SK-N-SH (cell line): ENCODE measurements at regions not wholly inside any gene's neighbourhood (a gene's known extent, or its start where the extent isn't known, plus 50 kb on each side); places are given as distances from the start of the nearest gene placed in this dataset.

ENCODE experiments used
- CTCF ChIP-seq: fragments of 200-600 bp; sonication (generic); IDR thresholded peaks from 2 replicates; pipeline ENCODE4 v1.6.1; 2017; ENCODE audit warnings: antibody characterized with exemption, mild to moderate bottlenecking, moderate library complexity
- EZH2phosphoT487 ChIP-seq: fragments of 200-600 bp; sonication (generic); IDR thresholded peaks from 2 replicates; pipeline ENCODE4 v1.6.1; 2017; ENCODE audit warnings: low read depth, mixed run types, mild to moderate bottlenecking, antibody characterized with exemption, moderate library complexity, borderline replicate concordance
- IRF3 ChIP-seq: fragments of 150-350 bp; IDR thresholded peaks from 2 replicates; pipeline ENCODE4 v1.6.1; 2016; ENCODE audit warnings: mild to moderate bottlenecking, low read depth, low read length
- POLR2AphosphoS5 ChIP-seq: IDR thresholded peaks from 2 replicates; pipeline ENCODE4 v1.6.1; 2012; ENCODE audit warnings: low read depth, low read length
- RFX5 ChIP-seq: IDR thresholded peaks from 2 replicates; pipeline ENCODE4 v1.6.1; 2012; ENCODE audit warnings: mild to moderate bottlenecking, improper control_type of control experiment, low read length
- YY1 ChIP-seq: IDR thresholded peaks from 2 replicates; pipeline ENCODE4 v1.4.0; 2012; ENCODE audit warnings: low read depth, mild to moderate bottlenecking

DNA sequence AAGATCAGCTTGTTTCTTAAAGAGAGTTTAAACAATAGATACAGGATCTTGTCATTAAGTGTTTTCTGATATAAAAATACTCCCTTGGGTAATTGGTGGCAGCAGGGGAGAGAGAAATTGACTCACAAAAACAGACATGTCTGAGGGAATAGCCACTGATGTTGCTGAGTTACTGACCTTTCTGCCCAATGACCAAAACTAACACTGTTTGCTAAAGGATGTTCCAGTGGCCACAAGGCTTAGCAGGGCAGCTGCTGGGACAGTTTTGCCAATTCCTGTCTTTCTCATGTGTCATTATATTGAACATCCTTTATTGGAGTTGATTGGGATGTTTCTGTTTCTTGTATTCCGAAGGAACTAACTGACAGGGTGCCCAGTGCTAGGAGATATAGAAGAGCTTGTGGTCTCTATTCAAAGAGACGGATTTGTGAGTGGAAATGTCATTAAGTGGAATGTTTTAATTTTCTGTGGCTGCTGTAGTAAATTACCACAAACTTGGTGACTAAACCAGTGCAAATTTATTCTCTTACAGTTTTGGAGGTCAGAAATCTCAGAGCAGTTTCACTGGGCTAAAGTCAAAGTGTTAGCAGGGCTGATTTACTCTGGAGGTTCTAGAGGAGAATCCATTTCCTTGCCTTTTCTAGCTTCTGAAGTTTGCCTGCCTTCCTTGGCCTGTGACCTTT lies 124.8 kb upstream of the RMDN2 start:
- TF ChIP-seq POLR2AphosphoS5 = no peak
- TF ChIP-seq IRF3 = no peak
- no peak for TF ChIP-seq EZH2phosphoT487
- TF ChIP-seq RFX5 = no peak
- TF ChIP-seq CTCF = no peak
- no peak for TF ChIP-seq YY1
